Esophagus muscularis mucosa (tissue), 4 donors: ENCODE measurements at regions not wholly inside any gene's neighbourhood (a gene's known extent, or its start where the extent isn't known, plus 50 kb on each side); places are given as distances from the start of the nearest gene placed in this dataset.

Source experiments
- DNase-seq: peaks from one replicate; pipeline ENCODE4 v3.0.0-alpha.2; 2017; ENCODE audit errors: extremely low spot score
- H3K27ac ChIP-seq, 4 donors: fragments of 200-600 bp; sonication (generic); replicated peaks in 1 of 4; 1 replicate in 3 of 4; 2 replicates in 1 of 4; pipeline ENCODE4 v1.5.1; 2016 to 2019; ENCODE audit warnings: mild to moderate bottlenecking in 1 of 4
- H3K27me3 ChIP-seq, 4 donors: fragments of 200-600 bp; sonication (generic); one replicate each; pipeline versions ENCODE4 v1.5.1 to v1.6.0; 2016 to 2019
- H3K36me3 ChIP-seq, 4 donors: fragments of 200-600 bp; sonication (generic); one replicate each; pipeline ENCODE4 v1.5.1; 2016 to 2019
- H3K4me1 ChIP-seq, 4 donors: fragments of 200-600 bp; sonication (generic); one replicate each; pipeline ENCODE4 v1.5.1; 2016 to 2019
- H3K4me3 ChIP-seq, 4 donors: fragments of 200-600 bp; sonication (generic); 1 replicate in 2 of 4; 2 replicates in 2 of 4; pipeline ENCODE4 v1.5.1; 2016 to 2019; ENCODE audit warnings: mild to moderate bottlenecking in 4 of 4, moderate library complexity in 1 of 4
- H3K9me3 ChIP-seq, 4 donors: fragments of 200-600 bp; sonication (generic); 1 replicate in 3 of 4; 2 replicates in 1 of 4; pipeline ENCODE4 v1.5.1; 2016 to 2019
- EP300 ChIP-seq: sonication (generic); formaldehyde crosslinking; IDR thresholded peaks from one replicate; pipeline ENCODE4 v1.6.1; 2017; ENCODE audit warnings: antibody characterized with exemption
- POLR2A ChIP-seq: fragments of 450-650 bp; IDR thresholded peaks from one replicate; pipeline ENCODE4 v1.6.1; 2017; ENCODE audit warnings: antibody characterized with exemption, moderate library complexity, mild to moderate bottlenecking, low read depth
- POLR2AphosphoS5 ChIP-seq, 2 donors: sonication (generic); formaldehyde crosslinking; IDR thresholded peaks; one replicate each; pipeline ENCODE4 v1.6.1; 2017; ENCODE audit warnings: antibody characterized with exemption in 2 of 2
- WGBS: methylation state at CpG from one replicate; pipeline ENCODE4 v1.1.5; 2018; 5-methylcytosine and 5-hydroxymethylcytosine counted together
- intact Hi-C: fragments of 100-400 bp; cut with DNase I; formaldehyde crosslinking; loops from one replicate; pipeline ENCODE4 v1.15.1; 2023
- TF ChIP-seq, protein P1 (sequence below), 3 experiments: fragments of 200-600 bp in 2 of 3; fragments of 450-650 bp in 1 of 3; sonication (generic) in 2 of 3; IDR thresholded peaks; one replicate each; pipeline ENCODE4 v1.5.1; 2017 to 2019; ENCODE audit warnings: antibody characterized with exemption in 3 of 3, mild to moderate bottlenecking in 2 of 3, moderate library complexity in 1 of 3

- intact Hi-C loops = no loop called here
Observed at GRCh38 chr7:94251-94801, 98.0 kb upstream of the FAM20C start.

GRCh38 chr7:95180-95862 lies 97.0 kb upstream of the FAM20C start:
- peaks cover 0 to 16% (median 11%) of the 10 kb centered on the region in 4 donors for H3K9me3 ChIP-seq
- 90% methylated on average over 8 of the region's 8 CpGs for WGBS
- no peak overlapping the region for H3K4me3 ChIP-seq
- no peaks in the 10 kb centered on the region for H3K36me3 ChIP-seq
- peak; percentile 19 for DNase-seq
- no peaks in the 10 kb centered on the region for H3K27me3 ChIP-seq
- peaks cover under 1 to 4% (median 3%) of the 10 kb centered on the region in 4 donors for H3K4me1 ChIP-seq
- H3K27ac ChIP-seq = no peak overlapping the region
- TF ChIP-seq POLR2AphosphoS5 (IDR thresholded peaks at IDR 0.05) (no peak), EP300 (no peak), POLR2A (no peak)
- TF ChIP-seq, protein P1, sequence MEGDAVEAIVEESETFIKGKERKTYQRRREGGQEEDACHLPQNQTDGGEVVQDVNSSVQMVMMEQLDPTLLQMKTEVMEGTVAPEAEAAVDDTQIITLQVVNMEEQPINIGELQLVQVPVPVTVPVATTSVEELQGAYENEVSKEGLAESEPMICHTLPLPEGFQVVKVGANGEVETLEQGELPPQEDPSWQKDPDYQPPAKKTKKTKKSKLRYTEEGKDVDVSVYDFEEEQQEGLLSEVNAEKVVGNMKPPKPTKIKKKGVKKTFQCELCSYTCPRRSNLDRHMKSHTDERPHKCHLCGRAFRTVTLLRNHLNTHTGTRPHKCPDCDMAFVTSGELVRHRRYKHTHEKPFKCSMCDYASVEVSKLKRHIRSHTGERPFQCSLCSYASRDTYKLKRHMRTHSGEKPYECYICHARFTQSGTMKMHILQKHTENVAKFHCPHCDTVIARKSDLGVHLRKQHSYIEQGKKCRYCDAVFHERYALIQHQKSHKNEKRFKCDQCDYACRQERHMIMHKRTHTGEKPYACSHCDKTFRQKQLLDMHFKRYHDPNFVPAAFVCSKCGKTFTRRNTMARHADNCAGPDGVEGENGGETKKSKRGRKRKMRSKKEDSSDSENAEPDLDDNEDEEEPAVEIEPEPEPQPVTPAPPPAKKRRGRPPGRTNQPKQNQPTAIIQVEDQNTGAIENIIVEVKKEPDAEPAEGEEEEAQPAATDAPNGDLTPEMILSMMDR (IDR thresholded peaks at IDR 0.05) = no peak
- intact Hi-C loops = no loop called here

More at GRCh38 chr7:94251-94801, 98.0 kb upstream of the FAM20C start:
- WGBS = 92% methylated on average over 6 of the region's 6 CpGs
- no peaks in the 10 kb centered on the region for H3K36me3 ChIP-seq
- no peak overlapping the region for H3K27ac ChIP-seq
- DNase-seq = no peak
- peaks cover 0 to 16% (median 11%) of the 10 kb centered on the region in 4 donors for H3K9me3 ChIP-seq
- no peaks in the 10 kb centered on the region for H3K27me3 ChIP-seq
- TF ChIP-seq POLR2A (no peak), EP300 (no peak), POLR2AphosphoS5 (IDR thresholded peaks at IDR 0.05) (no peak)
- TF ChIP-seq, protein P1 (IDR thresholded peaks at IDR 0.05) = no peak
- H3K4me3 ChIP-seq = no peak overlapping the region
- peaks cover 10 to 14% (median 13%) of the 10 kb centered on the region in 4 donors for H3K4me1 ChIP-seq

GRCh38 chr7:95863-96260 lies 96.5 kb upstream of the FAM20C start:
- H3K27ac ChIP-seq = no peak overlapping the region
- peaks cover 0 to 16% (median 11%) of the 10 kb centered on the region in 4 donors for H3K9me3 ChIP-seq
- H3K27me3 ChIP-seq = no peaks in the 10 kb centered on the region
- intact Hi-C loops = no loop called here
- no peaks in the 10 kb centered on the region for H3K36me3 ChIP-seq
- H3K4me3 ChIP-seq = no peak overlapping the region
- no peaks in the 10 kb centered on the region for H3K4me1 ChIP-seq
- WGBS = 69% methylated on average over 8 of the region's 8 CpGs
- TF ChIP-seq, protein P1 (IDR thresholded peaks at IDR 0.05) = no peak
- TF ChIP-seq POLR2A (no peak), POLR2AphosphoS5 (IDR thresholded peaks at IDR 0.05) (no peak), EP300 (no peak)
- DNase-seq = peak; percentile 42

- no peak overlapping the region for H3K27ac ChIP-seq
- DNase-seq = no peak
- intact Hi-C loops = no loop called here
- no peaks in the 10 kb centered on the region for H3K4me1 ChIP-seq
- H3K9me3 ChIP-seq = peaks cover 0 to 16% (median 11%) of the 10 kb centered on the region in 4 donors
- 73% methylated on average over 6 of the region's 6 CpGs for WGBS
- no peaks in the 10 kb centered on the region for H3K27me3 ChIP-seq
- H3K4me3 ChIP-seq = no peak overlapping the region
- H3K36me3 ChIP-seq = no peaks in the 10 kb centered on the region
- no peak for TF ChIP-seq POLR2AphosphoS5 (IDR thresholded peaks at IDR 0.05)
- no peak for TF ChIP-seq POLR2A
- no peak for TF ChIP-seq EP300
- TF ChIP-seq, protein P1 (IDR thresholded peaks at IDR 0.05) = no peak
Observed at GRCh38 chr7:96861-97260, 95.5 kb upstream of the FAM20C start.
